B cell (primary cell): ENCODE measurements at regions not wholly inside any gene's neighbourhood (a gene's known extent, or its start where the extent isn't known, plus 50 kb on each side); places are given as distances from the start of the nearest gene placed in this dataset.

Experiments used
- CTCF ChIP-seq: fragments of 200-600 bp; IDR thresholded peaks from one replicate; pipeline ENCODE4 v1.8.0; 2022; ENCODE audit warnings: antibody characterized with exemption, mild to moderate bottlenecking
- EZH2 ChIP-seq: IDR thresholded peaks from 2 replicates; pipeline ENCODE4 v1.6.1; 2012; ENCODE audit warnings: borderline replicate concordance, low read depth, mild to moderate bottlenecking, moderate library complexity, low read length; ENCODE audit not compliant: insufficient read depth, poor library complexity, severe bottlenecking

GRCh38 chr18:40652321-40652720, 1302.7 kb upstream of the PIK3C3 start:
- TF ChIP-seq CTCF (no peak), EZH2 (no peak)
